ENCODE measurements at regions not wholly inside any gene's neighbourhood (a gene's known extent, or its start where the extent isn't known, plus 50 kb on each side); places are given as distances from the start of the nearest gene placed in this dataset.

GRCh38 chr3:102299125-102299877 is 135.5 kb upstream of the ZPLD1 start:
- no peak for TF ChIP-seq CTCF (IDR thresholded peaks at IDR 0.05 in 2 of 3, conservative IDR thresholded peaks at IDR 0.05 in 1 of 3; ENCODE audit: control insufficient read depth in 2 of 3, extremely low read depth in 1 of 3, insufficient read depth in 1 of 3, low read depth in 3 of 3, low read length in 3 of 3)
- TF ChIP-seq STAT3 (IDR thresholded peaks at IDR 0.05; ENCODE audit: low read depth, low read length), result no peak
- no peak for TF ChIP-seq EZH2 (IDR thresholded peaks at IDR 0.05; ENCODE audit: borderline replicate concordance, control insufficient read depth, low read depth, low read length)
- no peak for TF ChIP-seq SMC3 (IDR thresholded peaks at IDR 0.05; ENCODE audit: borderline replicate concordance, low read length)
